H9 (cell line): ENCODE measurements at regions not wholly inside any gene's neighbourhood (a gene's known extent, or its start where the extent isn't known, plus 50 kb on each side); places are given as distances from the start of the nearest gene placed in this dataset.

Experiments used
- DNase-seq: peaks from one replicate; pipeline ENCODE4 v3.0.0-alpha.2; 2017
- H2AFZ ChIP-seq: one replicate; pipeline ENCODE4 v1.6.1; 2013; ENCODE audit warnings: mild to moderate bottlenecking, low read length, control low read depth, moderate library complexity
- H2AK5ac ChIP-seq: 2 replicates; pipeline ENCODE4 v1.6.1; 2013; ENCODE audit warnings: low read length, control low read depth, mixed read lengths; ENCODE audit not compliant: insufficient read length
- H2BK120ac ChIP-seq: one replicate; pipeline ENCODE4 v1.6.1; 2013; ENCODE audit warnings: low read depth, mild to moderate bottlenecking, low read length, control low read depth, inconsistent platforms; ENCODE audit not compliant: poor library complexity, severe bottlenecking
- H2BK12ac ChIP-seq: 2 replicates; pipeline ENCODE4 v1.6.1; 2013; ENCODE audit warnings: low read length, control low read depth, mixed read lengths, low read depth; ENCODE audit not compliant: insufficient read length
- H2BK15ac ChIP-seq: 2 replicates; pipeline ENCODE4 v1.6.1; 2013; ENCODE audit warnings: low read depth, low read length, control low read depth
- H2BK20ac ChIP-seq: one replicate; pipeline ENCODE4 v1.6.1; 2013; ENCODE audit warnings: low read depth, mild to moderate bottlenecking, low read length, control low read depth, inconsistent platforms; ENCODE audit not compliant: poor library complexity, severe bottlenecking
- H2BK5ac ChIP-seq: 2 replicates; pipeline ENCODE4 v1.6.1; 2013; ENCODE audit warnings: low read length, control low read depth, mixed read lengths; ENCODE audit not compliant: insufficient read length
- H3K14ac ChIP-seq: 2 replicates; pipeline ENCODE4 v1.6.1; 2013; ENCODE audit warnings: low read length, control low read depth; ENCODE audit not compliant: insufficient read depth
- H3K18ac ChIP-seq: 2 replicates; pipeline ENCODE4 v1.6.1; 2013; ENCODE audit warnings: low read depth, mild to moderate bottlenecking, mixed read lengths, low read length, control low read depth; ENCODE audit not compliant: insufficient read length
- H3K23ac ChIP-seq: 2 replicates; pipeline ENCODE4 v1.6.1; 2013; ENCODE audit warnings: low read length, control low read depth, mixed read lengths, low read depth; ENCODE audit not compliant: insufficient read length
- H3K23me2 ChIP-seq: 2 replicates; pipeline ENCODE4 v1.6.1; 2013; ENCODE audit warnings: low read depth, mild to moderate bottlenecking, mixed read lengths, low read length, control low read depth; ENCODE audit not compliant: insufficient read length, poor library complexity, severe bottlenecking
- H3K27ac ChIP-seq: 2 replicates; pipeline ENCODE4 v1.5.1; 2013; ENCODE audit warnings: low read length, control low read depth, mixed read lengths, low read depth; ENCODE audit not compliant: insufficient read length
- H3K27me3 ChIP-seq: 2 replicates; pipeline ENCODE4 v1.6.1; 2013; ENCODE audit warnings: low read length, control low read depth, inconsistent platforms; ENCODE audit not compliant: insufficient read depth
- H3K4ac ChIP-seq: 2 replicates; pipeline ENCODE4 v1.6.1; 2013; ENCODE audit warnings: low read depth, mild to moderate bottlenecking, control low read depth, inconsistent platforms, low read length, moderate library complexity
- H3K4me1 ChIP-seq: 2 replicates; pipeline ENCODE4 v1.6.1; 2013; ENCODE audit warnings: low read length, control low read depth, inconsistent platforms; ENCODE audit not compliant: insufficient read depth
- H3K4me2 ChIP-seq: 2 replicates; pipeline ENCODE4 v1.6.1; 2013; ENCODE audit warnings: low read length, control low read depth, mixed read lengths; ENCODE audit not compliant: insufficient read length, insufficient read depth
- H3K56ac ChIP-seq: 2 replicates; pipeline ENCODE4 v1.6.1; 2013; ENCODE audit warnings: low read depth, mild to moderate bottlenecking, mixed read lengths, low read length, control low read depth; ENCODE audit not compliant: insufficient read length
- H3K79me1 ChIP-seq: 2 replicates; pipeline ENCODE4 v1.6.1; 2013; ENCODE audit warnings: low read depth, mild to moderate bottlenecking, moderate library complexity, low read length, control low read depth, inconsistent platforms; ENCODE audit not compliant: insufficient read depth, poor library complexity, severe bottlenecking
- H3K79me2 ChIP-seq: 2 replicates; pipeline ENCODE4 v1.6.1; 2013; ENCODE audit warnings: low read length, control low read depth, inconsistent platforms; ENCODE audit not compliant: insufficient read depth
- H3K9ac ChIP-seq: 2 replicates; pipeline ENCODE4 v1.6.1; 2013; ENCODE audit warnings: low read length, control low read depth, mixed read lengths; ENCODE audit not compliant: insufficient read length; ENCODE audit errors: extremely low read depth
- H3K9me3 ChIP-seq: one replicate; pipeline ENCODE4 v1.6.1; 2013; ENCODE audit warnings: low read depth, low read length, inconsistent platforms; ENCODE audit not compliant: control insufficient read depth
- H3T11ph ChIP-seq: one replicate; pipeline ENCODE4 v1.6.1; 2013; ENCODE audit warnings: mild to moderate bottlenecking, low read length, control low read depth, inconsistent platforms
- H4K20me1 ChIP-seq: one replicate; pipeline ENCODE4 v1.6.1; 2013; ENCODE audit not compliant: control insufficient read depth, insufficient read length, insufficient read depth
- H4K5ac ChIP-seq: 2 replicates; pipeline ENCODE4 v1.6.1; 2013; ENCODE audit warnings: low read depth, mild to moderate bottlenecking, mixed read lengths, low read length, control low read depth; ENCODE audit not compliant: insufficient read length
- H4K8ac ChIP-seq: replicated peaks from 2 replicates; pipeline ENCODE4 v1.6.1; 2013; ENCODE audit warnings: low read length, control low read depth, mixed read lengths, low read depth; ENCODE audit not compliant: insufficient read length
- H4K91ac ChIP-seq: 2 replicates; pipeline ENCODE4 v1.6.1; 2013; ENCODE audit warnings: low read depth, mild to moderate bottlenecking, moderate library complexity, mixed read lengths, low read length, control low read depth; ENCODE audit not compliant: insufficient read length
- H3K27ac Mint-ChIP-seq, 3 experiments: 2 replicates in 2 of 3; 3 replicates in 1 of 3; pipeline ENCODE4 v1.8.0; 2020 to 2021; ENCODE audit warnings: mixed read lengths in 3 of 3, mild to moderate bottlenecking in 1 of 3, moderate library complexity in 1 of 3
- H3K27me3 Mint-ChIP-seq: 2 replicates; pipeline ENCODE4 v1.8.0; 2021; ENCODE audit warnings: low read depth, mild to moderate bottlenecking, moderate library complexity, mixed read lengths
- H3K36me3 Mint-ChIP-seq, 3 experiments: 2 replicates in 2 of 3; 3 replicates in 1 of 3; pipeline ENCODE4 v1.8.0; 2020 to 2021; ENCODE audit warnings: low read depth in 3 of 3, mixed read lengths in 3 of 3; ENCODE audit not compliant: insufficient read depth in 1 of 3
- H3K4me1 Mint-ChIP-seq, 2 experiments: 2 replicates each; pipeline ENCODE4 v1.8.0; 2020; ENCODE audit warnings: mixed read lengths in 2 of 2
- H3K4me3 Mint-ChIP-seq, 2 experiments: 2 replicates in 1 of 2; 3 replicates in 1 of 2; pipeline ENCODE4 v1.8.0; 2020 to 2021; ENCODE audit warnings: mild to moderate bottlenecking in 2 of 2, mixed read lengths in 2 of 2, moderate library complexity in 1 of 2
- H3K9me3 Mint-ChIP-seq, 2 experiments: 2 replicates in 1 of 2; 3 replicates in 1 of 2; pipeline ENCODE4 v1.8.0; 2020; ENCODE audit warnings: mild to moderate bottlenecking in 2 of 2, mixed read lengths in 2 of 2, moderate library complexity in 1 of 2
- WGBS: extraction: QIAGEN DNeasy Blood & Tissue Kit; methylation state at CpG from one replicate; pipeline ENCODE4 v1.1.7; 2013; ENCODE audit warnings: missing lambda C conversion rate, low lambda C conversion rate, mixed read lengths; ENCODE audit not compliant: insufficient read length; ENCODE audit errors: extremely low coverage; 5-methylcytosine and 5-hydroxymethylcytosine counted together
- TF ChIP-seq, protein P1 (sequence below): fragments of 200-600 bp; sonication (generic); conservative IDR thresholded peaks from 3 replicates; pipeline ENCODE4 v1.8.0; 2021; ENCODE audit warnings: antibody characterized with exemption, mild to moderate bottlenecking

DNA sequence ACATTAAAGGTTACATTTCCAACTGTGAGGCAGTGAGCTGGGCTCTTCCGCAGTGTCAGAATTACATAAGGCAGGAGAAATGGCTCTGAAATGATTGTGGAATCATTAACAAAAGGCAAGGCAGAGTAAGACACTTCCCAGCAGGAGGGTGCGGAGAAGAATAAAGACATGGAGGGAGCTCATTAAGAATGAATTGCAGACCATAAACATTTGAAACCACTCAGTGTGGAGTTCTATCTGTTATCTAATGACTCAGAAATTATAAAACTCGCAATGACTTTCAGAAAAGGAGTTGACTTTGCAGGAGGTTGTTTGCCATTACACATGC lies 77.0 kb downstream of the SMIM21 start:
- Histone ChIP-seq H3K27me3 (no peaks in the 10 kb centered on the region; the same call in 1 of the 2 replicates), H4K20me1 (no peaks in the 10 kb centered on the region), H2BK5ac (no peak overlapping the region), H3K79me1 (no peaks in the 10 kb centered on the region), H2BK120ac (no peak overlapping the region), H3K79me2 (no peaks in the 10 kb centered on the region), H2BK15ac (no peak overlapping the region), H3K4ac (no peak overlapping the region), H3K9ac (no peak overlapping the region), H2BK20ac (no peak overlapping the region), H4K8ac (no peak overlapping the region), H3K27ac (no peak overlapping the region), H3K4me2 (peak overlapping the region; percentile 12), H3T11ph (no peak overlapping the region), H3K4me1 (peaks cover 4% of the 10 kb centered on the region; the same call in 1 of the 2 replicates), H2AFZ (no peak overlapping the region), H3K18ac (no peak overlapping the region), H3K9me3 (peaks cover 20% of the 10 kb centered on the region), H3K56ac (no peak overlapping the region), H3K23me2 (no peaks in the 10 kb centered on the region), H2AK5ac (no peak overlapping the region), H2BK12ac (no peak overlapping the region), H4K5ac (no peak overlapping the region), H4K91ac (no peak overlapping the region), H3K14ac (no peak overlapping the region), H3K23ac (no peak overlapping the region)
- peaks cover 25% of the 10 kb centered on the region for H3K27me3 Mint-ChIP-seq
- peaks cover 27 to 46% (median 40%) of the 10 kb centered on the region in 3 experiments for H3K36me3 Mint-ChIP-seq
- H3K4me3 Mint-ChIP-seq, result peak overlapping the region in 1 of 2 experiments; percentile 14; a peak in 2 of 5 replicates
- H3K4me1 Mint-ChIP-seq, result peaks cover 20% of the 10 kb centered on the region in 2 experiments
- H3K27ac Mint-ChIP-seq, result peak overlapping the region in 1 of 3 experiments; percentile 41; a peak in 1 of 7 replicates
- no CpG with 5 or more reads among the region's 3 CpGs for WGBS
- H3K9me3 Mint-ChIP-seq, result peaks cover 45 to 46% of the 10 kb centered on the region in 2 experiments
- no peak for DNase-seq
- TF ChIP-seq, protein P1, sequence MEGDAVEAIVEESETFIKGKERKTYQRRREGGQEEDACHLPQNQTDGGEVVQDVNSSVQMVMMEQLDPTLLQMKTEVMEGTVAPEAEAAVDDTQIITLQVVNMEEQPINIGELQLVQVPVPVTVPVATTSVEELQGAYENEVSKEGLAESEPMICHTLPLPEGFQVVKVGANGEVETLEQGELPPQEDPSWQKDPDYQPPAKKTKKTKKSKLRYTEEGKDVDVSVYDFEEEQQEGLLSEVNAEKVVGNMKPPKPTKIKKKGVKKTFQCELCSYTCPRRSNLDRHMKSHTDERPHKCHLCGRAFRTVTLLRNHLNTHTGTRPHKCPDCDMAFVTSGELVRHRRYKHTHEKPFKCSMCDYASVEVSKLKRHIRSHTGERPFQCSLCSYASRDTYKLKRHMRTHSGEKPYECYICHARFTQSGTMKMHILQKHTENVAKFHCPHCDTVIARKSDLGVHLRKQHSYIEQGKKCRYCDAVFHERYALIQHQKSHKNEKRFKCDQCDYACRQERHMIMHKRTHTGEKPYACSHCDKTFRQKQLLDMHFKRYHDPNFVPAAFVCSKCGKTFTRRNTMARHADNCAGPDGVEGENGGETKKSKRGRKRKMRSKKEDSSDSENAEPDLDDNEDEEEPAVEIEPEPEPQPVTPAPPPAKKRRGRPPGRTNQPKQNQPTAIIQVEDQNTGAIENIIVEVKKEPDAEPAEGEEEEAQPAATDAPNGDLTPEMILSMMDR, result no peak
